Thyroid gland (tissue), 4 donors: ENCODE measurements at regions not wholly inside any gene's neighbourhood (a gene's known extent, or its start where the extent isn't known, plus 50 kb on each side); places are given as distances from the start of the nearest gene placed in this dataset.
"Not testable (repeated sequence)": the region's sequence is repeated elsewhere in the genome, so short reads cannot be mapped to it uniquely, and the experiment has no call there.

Experiments used
- DNase-seq, 2 donors: peaks; one replicate each; pipeline ENCODE4 v3.0.0-alpha.2; 2019
- H3K27ac ChIP-seq, 3 donors: fragments of 200-600 bp; sonication (generic); 1 replicate in 2 of 3; 2 replicates in 1 of 3; pipeline ENCODE4 v1.5.1; 2016 to 2019; ENCODE audit warnings: mild to moderate bottlenecking in 1 of 3, moderate library complexity in 1 of 3
- H3K27me3 ChIP-seq: fragments of 200-600 bp; sonication (generic); one replicate; pipeline ENCODE4 v1.5.1; 2019
- H3K36me3 ChIP-seq, 2 donors: fragments of 200-600 bp; sonication (generic); one replicate each; pipeline ENCODE4 v1.5.1; 2016 to 2019
- H3K4me1 ChIP-seq, 2 donors: fragments of 200-600 bp; sonication (generic); one replicate each; pipeline ENCODE4 v1.5.1; 2017 to 2019
- H3K4me3 ChIP-seq, 3 donors: fragments of 200-600 bp; sonication (generic); replicated peaks in 1 of 3; 1 replicate in 2 of 3; 2 replicates in 1 of 3; pipeline ENCODE4 v1.5.1; 2016; ENCODE audit warnings: mild to moderate bottlenecking in 1 of 3
- H3K9me3 ChIP-seq: fragments of 200-600 bp; sonication (generic); one replicate; pipeline ENCODE4 v1.5.1; 2017
- POLR2A ChIP-seq, 2 donors: fragments of 450-650 bp; IDR thresholded peaks; one replicate each; pipeline ENCODE4 v1.6.1; 2017; ENCODE audit warnings: antibody characterized with exemption in 2 of 2, mild to moderate bottlenecking in 2 of 2, moderate library complexity in 1 of 2
- WGBS, 2 donors: methylation state at CpG; one replicate each; pipeline ENCODE4 v1.1.5; 2017; 5-methylcytosine and 5-hydroxymethylcytosine counted together
- intact Hi-C: fragments of 100-400 bp; cut with DNase I; formaldehyde crosslinking; loops from one replicate; pipeline ENCODE4 v1.15.1; 2023
- TF ChIP-seq, protein P1 (sequence below), 6 experiments: fragments of 200-600 bp in 3 of 6; fragments of 450-650 bp in 3 of 6; sonication (generic) in 3 of 6; IDR thresholded peaks; one replicate each; pipeline ENCODE4 v1.5.1; 2016 to 2019; ENCODE audit warnings: antibody characterized with exemption in 6 of 6, mild to moderate bottlenecking in 2 of 6, inconsistent platforms in 1 of 6, moderate library complexity in 1 of 6

DNA sequence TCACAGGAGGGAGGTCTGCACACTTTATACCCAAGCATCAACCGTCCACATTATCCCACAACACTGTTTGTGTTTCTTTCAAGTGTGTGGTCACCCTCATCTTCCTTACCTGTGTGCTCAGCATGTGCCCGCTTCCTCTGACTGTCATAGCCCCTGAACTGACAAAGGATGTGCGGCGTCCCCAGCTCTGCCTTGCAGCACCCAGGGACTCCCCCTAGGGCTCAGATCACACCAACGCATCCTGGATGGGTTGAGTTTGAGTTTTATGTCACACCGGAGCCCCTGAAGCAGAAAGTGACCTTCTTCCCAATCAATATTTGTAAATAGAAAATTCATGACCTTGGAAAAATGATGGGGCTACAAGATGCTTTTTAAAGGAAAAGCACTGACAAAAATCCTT is 770.7 kb upstream of the TMEM132C start:
- Histone ChIP-seq H3K27me3 (no peaks in the 10 kb centered on the region), H3K36me3 (no peaks in the 10 kb centered on the region), H3K4me1 (no peaks in the 10 kb centered on the region), H3K9me3 (no peaks in the 10 kb centered on the region), H3K4me3 (no peak overlapping the region), H3K27ac (no peak overlapping the region)
- TF ChIP-seq, protein P1, sequence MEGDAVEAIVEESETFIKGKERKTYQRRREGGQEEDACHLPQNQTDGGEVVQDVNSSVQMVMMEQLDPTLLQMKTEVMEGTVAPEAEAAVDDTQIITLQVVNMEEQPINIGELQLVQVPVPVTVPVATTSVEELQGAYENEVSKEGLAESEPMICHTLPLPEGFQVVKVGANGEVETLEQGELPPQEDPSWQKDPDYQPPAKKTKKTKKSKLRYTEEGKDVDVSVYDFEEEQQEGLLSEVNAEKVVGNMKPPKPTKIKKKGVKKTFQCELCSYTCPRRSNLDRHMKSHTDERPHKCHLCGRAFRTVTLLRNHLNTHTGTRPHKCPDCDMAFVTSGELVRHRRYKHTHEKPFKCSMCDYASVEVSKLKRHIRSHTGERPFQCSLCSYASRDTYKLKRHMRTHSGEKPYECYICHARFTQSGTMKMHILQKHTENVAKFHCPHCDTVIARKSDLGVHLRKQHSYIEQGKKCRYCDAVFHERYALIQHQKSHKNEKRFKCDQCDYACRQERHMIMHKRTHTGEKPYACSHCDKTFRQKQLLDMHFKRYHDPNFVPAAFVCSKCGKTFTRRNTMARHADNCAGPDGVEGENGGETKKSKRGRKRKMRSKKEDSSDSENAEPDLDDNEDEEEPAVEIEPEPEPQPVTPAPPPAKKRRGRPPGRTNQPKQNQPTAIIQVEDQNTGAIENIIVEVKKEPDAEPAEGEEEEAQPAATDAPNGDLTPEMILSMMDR (IDR thresholded peaks at IDR 0.05), result no peak
- no peak for TF ChIP-seq POLR2A (IDR thresholded peaks at IDR 0.05)
- DNase-seq, result no peak
- WGBS, 2 donors, result 53 to 59% methylated on average over 6 of the region's 6 CpGs
- intact Hi-C loops, result no loop called here

DNA sequence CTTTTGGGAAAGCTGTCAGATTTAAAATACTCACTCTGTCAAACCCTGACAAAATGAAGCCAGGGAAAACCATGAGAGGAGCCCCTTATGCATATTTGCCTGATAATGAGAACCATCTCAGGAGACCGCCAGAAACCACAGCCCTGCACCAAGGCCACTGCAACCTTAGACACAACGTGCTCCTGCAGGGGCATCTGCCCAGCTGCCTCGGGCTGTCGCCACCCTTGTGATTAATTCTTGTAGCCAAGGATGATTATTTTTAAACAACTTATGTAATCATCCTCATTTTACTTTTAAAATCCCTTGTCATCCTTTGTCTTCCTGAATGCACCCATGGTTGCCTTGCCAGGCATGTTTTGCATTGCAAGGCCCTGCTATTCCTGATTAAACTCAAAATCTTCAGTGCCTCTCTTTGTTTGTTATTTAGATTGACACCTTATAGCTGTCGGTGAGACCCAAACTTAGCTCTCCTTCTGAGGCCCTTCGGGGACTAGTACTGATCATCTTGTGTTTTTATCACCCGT is 766.4 kb upstream of the TMEM132C start:
- TF ChIP-seq, protein P1 (IDR thresholded peaks at IDR 0.05), result no peak
- no peak for TF ChIP-seq POLR2A (IDR thresholded peaks at IDR 0.05)
- H3K9me3 ChIP-seq, result no peaks in the 10 kb centered on the region
- no peaks in the 10 kb centered on the region for H3K36me3 ChIP-seq
- H3K4me1 ChIP-seq, result no peaks in the 10 kb centered on the region
- intact Hi-C loops, result no loop called here
- H3K4me3 ChIP-seq, result no peak overlapping the region
- DNase-seq, result no peak
- H3K27ac ChIP-seq, result no peak overlapping the region
- H3K27me3 ChIP-seq, result no peaks in the 10 kb centered on the region
- WGBS, 2 donors, result 75 to 76% methylated on average over 7 of the region's 7 CpGs

DNA sequence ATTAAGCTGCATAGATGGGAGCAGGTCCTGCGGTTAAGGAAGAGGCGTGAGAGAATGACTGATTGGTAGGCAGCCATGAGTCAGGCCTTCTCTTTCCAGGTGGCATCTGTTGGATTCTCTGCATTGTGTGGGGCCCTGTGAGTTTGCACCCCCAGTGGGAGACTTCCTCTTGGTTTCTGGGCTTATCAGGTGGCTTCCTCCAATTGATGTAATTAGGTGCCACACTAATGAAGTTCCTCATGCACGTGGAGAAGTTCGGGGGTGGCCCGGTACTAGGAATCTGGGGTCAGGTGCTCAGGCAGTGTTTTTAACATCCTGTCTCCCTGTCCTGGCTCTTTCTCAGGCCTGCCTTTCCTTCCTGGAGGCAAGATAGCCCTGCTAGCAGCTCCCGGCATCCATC is 765.1 kb upstream of the TMEM132C start:
- DNase-seq, result no peak
- H3K27me3 ChIP-seq, result no peaks in the 10 kb centered on the region
- TF ChIP-seq, protein P1 (IDR thresholded peaks at IDR 0.05), result no peak
- TF ChIP-seq POLR2A (IDR thresholded peaks at IDR 0.05), result no peak
- H3K9me3 ChIP-seq, result no peaks in the 10 kb centered on the region
- no peaks in the 10 kb centered on the region for H3K4me1 ChIP-seq
- no peak overlapping the region for H3K27ac ChIP-seq
- 74 to 77% methylated on average over 6 of the region's 6 CpGs for WGBS, 2 donors
- H3K36me3 ChIP-seq, result no peaks in the 10 kb centered on the region
- no peak overlapping the region for H3K4me3 ChIP-seq
- intact Hi-C loops, result no loop called here

DNA sequence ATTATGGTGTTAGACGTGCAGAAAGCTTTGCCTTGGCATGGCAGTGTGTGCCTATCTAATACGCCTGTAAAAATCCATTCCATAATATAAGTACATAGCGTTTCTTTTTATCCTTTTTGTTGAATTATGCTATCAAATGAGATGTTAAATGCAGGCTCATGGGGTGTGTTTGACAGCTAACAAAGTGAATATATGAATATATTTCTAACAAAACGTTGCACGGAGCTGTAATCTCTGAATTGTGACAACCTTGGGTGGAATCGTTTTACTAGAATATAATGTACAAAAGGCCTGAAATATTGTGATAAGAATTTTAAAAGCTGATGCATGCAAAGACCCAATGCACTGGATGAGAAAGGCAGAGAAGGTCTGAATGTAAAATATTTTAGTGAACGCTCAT is 763.7 kb upstream of the TMEM132C start:
- Histone ChIP-seq H3K27ac (no peak overlapping the region), H3K9me3 (no peaks in the 10 kb centered on the region), H3K36me3 (no peaks in the 10 kb centered on the region), H3K4me3 (no peak overlapping the region), H3K4me1 (no peaks in the 10 kb centered on the region), H3K27me3 (no peaks in the 10 kb centered on the region)
- no peak for TF ChIP-seq POLR2A (IDR thresholded peaks at IDR 0.05)
- TF ChIP-seq, protein P1 (IDR thresholded peaks at IDR 0.05), result no peak
- intact Hi-C loops, result no loop called here
- 89 to 90% methylated on average over 7 of the region's 7 CpGs for WGBS, 2 donors
- no peak for DNase-seq

DNA sequence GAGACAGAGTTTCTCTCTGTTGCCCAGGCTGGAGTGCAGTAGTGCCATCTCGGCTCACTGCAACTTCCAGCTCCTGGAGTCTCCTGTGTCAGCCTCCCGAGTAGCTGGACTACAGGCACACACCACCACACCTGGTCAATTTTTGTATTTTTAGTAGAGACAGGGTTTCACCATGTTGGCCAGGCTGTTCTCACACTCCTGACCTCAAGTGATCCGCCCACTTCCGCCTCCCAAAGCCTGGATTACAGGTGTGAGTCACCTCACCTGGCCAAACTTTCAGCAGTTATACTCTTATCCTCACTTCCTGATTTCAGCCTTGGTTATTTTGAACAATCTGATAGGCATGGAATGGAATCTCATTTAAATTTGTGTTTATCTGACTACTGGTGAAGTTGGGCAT is 763.0 kb upstream of the TMEM132C start:
- WGBS, 2 donors, result 80 to 81% methylated on average over 4 of the region's 4 CpGs
- H3K27me3 ChIP-seq, intact Hi-C loops, H3K4me3 ChIP-seq, H3K4me1 ChIP-seq, H3K9me3 ChIP-seq, DNase-seq, H3K36me3 ChIP-seq, H3K27ac ChIP-seq: not testable (repeated sequence)

DNA sequence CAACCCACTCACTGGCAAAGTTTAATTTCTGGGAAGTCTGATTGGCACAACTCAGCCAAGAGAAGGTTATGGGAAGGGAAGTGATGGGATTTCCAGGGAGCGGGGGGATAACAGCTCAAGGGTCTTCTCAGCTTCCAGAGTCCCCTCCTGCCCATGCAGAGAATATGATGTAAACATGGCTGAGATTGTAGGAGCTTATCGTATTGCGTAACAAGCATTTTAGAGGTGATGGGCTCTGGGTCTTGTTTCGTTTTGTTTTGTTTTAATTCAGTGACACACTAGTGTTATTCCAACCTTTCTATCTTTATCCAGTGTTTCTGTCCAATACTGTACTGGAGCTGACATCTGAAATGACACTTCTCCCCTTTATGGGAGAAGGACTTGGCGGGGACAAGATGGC is 762.1 kb upstream of the TMEM132C start:
- no peak for DNase-seq
- intact Hi-C loops, result no loop called here
- Histone ChIP-seq H3K9me3 (no peaks in the 10 kb centered on the region), H3K4me1 (no peaks in the 10 kb centered on the region), H3K36me3 (no peaks in the 10 kb centered on the region), H3K27me3 (no peaks in the 10 kb centered on the region), H3K4me3 (no peak overlapping the region), H3K27ac (no peak overlapping the region)
- WGBS, 2 donors, result 69 to 89% methylated on average over 5 of the region's 5 CpGs
- no peak for TF ChIP-seq POLR2A (IDR thresholded peaks at IDR 0.05)
- TF ChIP-seq, protein P1 (IDR thresholded peaks at IDR 0.05), result no peak
